COLO829 (cell line): ENCODE measurements at regions not wholly inside any gene's neighbourhood (a gene's known extent, or its start where the extent isn't known, plus 50 kb on each side); places are given as distances from the start of the nearest gene placed in this dataset.

ENCODE experiments used
- DNase-seq: peaks from one replicate; pipeline ENCODE4 v3.0.0; 2012; ENCODE audit warnings: low spot score

GRCh38 chr11:112400476-112401014, 139.9 kb upstream of the PLET1 start:
- DNase-seq: no peak

GRCh38 chr11:112401036-112401769, 140.5 kb upstream of the PLET1 start:
- DNase-seq: no peak

GRCh38 chr11:112403432-112403831, 142.8 kb upstream of the PLET1 start:
- no peak for DNase-seq

- no peak for DNase-seq
Observed at GRCh38 chr11:112404112-112404511, 143.5 kb upstream of the PLET1 start.

- no peak for DNase-seq
Observed at GRCh38 chr11:112408517-112408916, 147.9 kb upstream of the PLET1 start.

- DNase-seq: no peak
Observed at GRCh38 chr11:112410325-112410724, 149.7 kb upstream of the PLET1 start.

- DNase-seq: no peak
Observed at GRCh38 chr11:112412383-112412782, 151.7 kb upstream of the PLET1 start.

GRCh38 chr11:112417339-112417738, 156.7 kb upstream of the PLET1 start:
- DNase-seq: no peak

- no peak for DNase-seq
Observed at GRCh38 chr11:112418438-112418837, 157.8 kb upstream of the PLET1 start.

GRCh38 chr11:112421879-112422278, 161.2 kb upstream of the PLET1 start:
- DNase-seq: no peak

- DNase-seq: no peak
Observed at GRCh38 chr11:112425121-112425520, 164.5 kb upstream of the PLET1 start.

- no peak for DNase-seq
Observed at GRCh38 chr11:112437096-112437495, 176.4 kb upstream of the PLET1 start.

- DNase-seq: no peak
Observed at GRCh38 chr11:112439614-112440013, 179.0 kb upstream of the PLET1 start.

- DNase-seq: no peak
Observed at GRCh38 chr11:112440518-112440917, 179.9 kb upstream of the PLET1 start.

GRCh38 chr11:112448168-112448567, 187.5 kb upstream of the PLET1 start:
- DNase-seq: no peak

- DNase-seq: no peak
Observed at GRCh38 chr11:112448806-112449205, 188.1 kb upstream of the PLET1 start.

- no peak for DNase-seq
Observed at GRCh38 chr11:112451250-112451649, 190.6 kb upstream of the PLET1 start.

- peak; percentile 49 for DNase-seq
Observed at GRCh38 chr11:112453601-112454577, 193.2 kb upstream of the PLET1 start.

GRCh38 chr11:112454841-112455240, 194.2 kb upstream of the PLET1 start:
- no peak for DNase-seq

- no peak for DNase-seq
Observed at GRCh38 chr11:112455791-112456190, 195.1 kb upstream of the PLET1 start.

- DNase-seq: no peak
Observed at GRCh38 chr11:112457532-112457931, 196.9 kb upstream of the PLET1 start.

- DNase-seq: no peak
Observed at GRCh38 chr11:112459001-112459400, 198.3 kb upstream of the PLET1 start.

GRCh38 chr11:112460141-112460540, 199.5 kb upstream of the PLET1 start:
- no peak for DNase-seq
